Central memory CD4-positive, alpha-beta T cell (primary cell): ENCODE measurements at regions not wholly inside any gene's neighbourhood (a gene's known extent, or its start where the extent isn't known, plus 50 kb on each side); places are given as distances from the start of the nearest gene placed in this dataset.
"Not testable (repeated sequence)": the region's sequence is repeated elsewhere in the genome, so short reads cannot be mapped to it uniquely, and the experiment has no call there.

Experiments used
- DNase-seq: peaks from one replicate; pipeline ENCODE4 v3.0.0; 2022

GRCh38 chr6:166719019-166719418, 92.0 kb upstream of the RPS6KA2 start:
- DNase-seq: no peak

DNA sequence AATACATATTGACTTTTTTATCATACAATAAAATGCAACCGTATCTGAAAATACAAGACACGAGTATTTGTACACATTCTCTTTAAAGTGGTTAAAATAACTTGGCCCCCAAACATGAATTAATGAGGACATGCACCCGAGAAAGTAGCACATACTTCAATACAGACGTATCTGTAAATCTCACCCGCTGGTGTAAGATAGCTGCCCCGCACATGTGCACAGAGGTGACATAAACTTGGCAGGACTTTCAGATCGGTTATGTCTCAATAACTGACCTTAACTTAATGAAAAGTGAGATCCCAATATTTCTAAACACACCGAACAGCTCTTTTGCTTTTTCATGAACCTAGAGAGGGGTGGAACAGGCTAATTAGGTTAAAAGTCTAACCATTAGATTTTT, 91.5 kb upstream of the RPS6KA2 start:
- no peak for DNase-seq

DNA sequence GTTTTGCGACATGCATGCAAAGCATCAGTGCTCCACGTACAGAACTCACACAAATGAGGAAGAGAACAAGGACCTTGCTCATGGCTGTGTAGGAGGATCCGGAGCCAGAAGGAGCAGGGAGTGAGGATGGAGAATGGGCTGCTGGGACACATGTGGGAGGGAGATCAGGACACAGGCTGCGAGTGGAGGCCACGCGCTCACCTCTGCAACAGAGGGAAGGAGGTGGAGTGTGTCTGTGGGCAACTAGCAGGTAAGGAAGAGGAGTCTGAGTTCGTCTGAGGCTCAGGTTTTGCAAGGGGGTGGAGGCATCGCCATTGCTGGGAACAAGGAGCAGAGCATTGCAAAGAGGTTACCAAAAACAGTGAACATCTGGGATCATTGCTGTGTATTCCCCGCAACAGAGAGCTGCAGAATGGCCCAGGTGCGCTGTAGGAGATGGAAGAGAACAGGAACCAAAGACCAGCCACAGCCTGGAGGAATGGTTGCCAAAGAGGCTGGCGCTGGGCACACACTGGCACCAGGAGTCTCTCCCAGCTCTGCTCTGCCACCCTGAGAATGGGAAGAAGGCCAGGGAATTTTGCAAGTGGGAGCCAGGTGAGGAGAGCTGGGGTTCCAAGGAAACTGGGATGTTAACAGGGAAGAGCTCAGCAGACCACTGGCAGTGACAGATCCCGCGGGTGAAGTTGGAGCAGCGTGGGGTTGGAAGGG, 90.0 kb upstream of the RPS6KA2 start:
- no peak for DNase-seq

DNA sequence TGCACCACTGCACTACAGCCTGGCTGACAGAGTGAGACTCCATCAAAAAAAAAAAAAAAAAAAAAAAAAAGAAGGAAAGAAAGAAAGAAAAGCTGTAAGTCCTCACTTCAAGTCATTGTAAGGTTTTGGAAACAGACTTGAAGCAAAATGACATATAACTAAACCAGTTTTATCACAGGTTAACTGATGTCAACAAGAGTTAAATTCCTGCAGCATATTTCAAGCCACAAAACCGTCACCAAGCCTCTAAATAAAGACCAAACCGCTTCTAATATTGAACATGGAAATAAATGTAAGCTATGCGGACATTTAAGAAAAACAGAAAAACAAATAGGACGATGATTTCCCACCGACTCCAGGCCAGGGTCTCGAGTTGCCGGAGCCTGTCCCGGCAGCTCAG, 88.9 kb upstream of the RPS6KA2 start:
- DNase-seq: no peak

GRCh38 chr6:166715065-166715464, 88.0 kb upstream of the RPS6KA2 start:
- DNase-seq: no peak

- no peak for DNase-seq
Measured at GRCh38 chr6:166714581-166714980, 87.5 kb upstream of the RPS6KA2 start.

GRCh38 chr6:166714187-166714510, 87.1 kb upstream of the RPS6KA2 start:
- no peak for DNase-seq

GRCh38 chr6:166713434-166714186, 86.6 kb upstream of the RPS6KA2 start:
- no peak for DNase-seq

DNA sequence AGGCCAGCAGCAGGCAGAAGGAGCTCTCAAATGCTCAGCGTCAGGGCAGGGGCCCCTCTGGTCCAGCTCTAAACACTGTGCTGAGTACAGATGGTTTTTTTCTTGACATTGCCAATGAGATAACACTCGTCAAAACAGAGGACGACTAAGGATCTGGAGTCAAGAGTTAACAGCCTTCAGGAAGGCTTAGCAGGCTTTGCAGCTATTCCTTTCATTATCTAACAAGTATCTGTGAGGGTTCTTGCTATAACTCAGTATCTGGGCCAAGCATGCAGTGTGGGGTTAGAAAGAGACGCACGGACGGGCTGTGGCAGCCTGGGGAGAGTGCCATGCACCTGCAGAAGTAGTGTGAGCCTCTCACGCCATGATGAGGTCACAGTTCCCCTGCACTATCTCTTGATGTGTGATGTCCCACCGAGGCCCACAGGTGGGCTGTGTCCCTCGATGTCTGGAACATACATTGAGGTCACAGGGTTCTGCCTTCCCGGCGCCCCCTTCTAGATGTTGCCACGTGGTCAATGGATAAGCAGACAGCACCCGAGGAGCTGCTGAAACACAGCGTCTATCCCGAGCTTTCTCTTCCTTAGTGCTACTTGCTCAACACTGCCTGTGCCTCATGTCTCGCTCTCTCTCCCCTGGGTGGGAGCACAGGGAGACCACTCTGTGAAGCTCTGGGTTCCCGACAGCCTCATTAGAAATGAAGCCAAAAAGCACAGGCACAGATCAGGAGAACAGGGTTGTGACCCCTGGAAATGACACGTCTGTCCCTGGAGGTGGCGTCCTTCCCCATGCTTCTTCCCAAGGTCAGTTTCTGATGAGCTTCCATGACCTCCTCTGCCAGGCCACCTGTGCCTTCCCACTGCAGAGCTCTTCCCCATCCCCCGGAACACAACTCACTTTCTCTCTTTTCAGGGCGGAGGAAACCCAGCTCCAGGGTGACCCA, 85.5 kb upstream of the RPS6KA2 start:
- DNase-seq: no peak

DNA sequence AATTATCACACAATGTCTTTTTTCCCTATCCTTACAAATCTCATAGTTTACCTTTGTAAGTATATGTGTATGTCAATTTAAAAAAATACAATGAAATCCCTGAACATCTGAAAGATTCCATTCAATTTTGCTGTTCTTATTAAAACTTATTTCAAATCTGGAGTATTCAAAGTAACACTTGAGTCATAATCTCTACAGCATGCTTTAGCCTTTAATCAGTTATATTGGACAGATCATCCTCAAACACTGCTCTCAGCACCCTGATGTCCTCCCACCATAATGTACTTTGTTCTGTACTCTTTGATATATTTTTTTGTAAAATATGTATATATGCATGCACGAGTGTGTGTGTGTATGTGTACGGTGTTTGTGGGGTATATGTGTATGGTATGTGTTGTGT, 83.0 kb upstream of the RPS6KA2 start:
- no peak for DNase-seq

- no peak for DNase-seq
Measured at GRCh38 chr6:166708460-166708859, 81.4 kb upstream of the RPS6KA2 start.

DNA sequence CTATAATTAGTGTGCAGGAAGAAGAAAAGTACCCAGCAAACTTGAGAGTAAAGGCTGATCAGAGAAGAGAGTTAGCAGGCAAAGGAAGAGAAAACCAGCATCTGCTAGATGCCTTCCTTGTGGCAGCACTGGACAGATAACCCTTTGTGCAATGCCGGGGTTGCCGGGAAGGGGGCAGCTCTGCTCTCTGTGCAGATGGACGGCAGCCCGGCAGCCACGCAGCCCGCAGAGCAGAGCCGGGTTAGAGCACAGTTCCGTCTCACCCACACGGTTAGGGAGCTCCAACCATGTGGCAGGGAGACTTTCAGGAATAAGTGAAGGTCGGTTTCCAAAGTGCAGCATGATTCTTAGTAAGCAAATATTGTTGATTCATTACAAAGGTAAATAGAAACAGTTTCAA, 80.0 kb upstream of the RPS6KA2 start:
- no peak for DNase-seq

- no peak for DNase-seq
Measured at GRCh38 chr6:166705069-166705468, 78.0 kb upstream of the RPS6KA2 start.

- DNase-seq: no peak
Measured at GRCh38 chr6:166704171-166704570, 77.1 kb upstream of the RPS6KA2 start.

GRCh38 chr6:166703149-166703710, 76.2 kb upstream of the RPS6KA2 start:
- DNase-seq: no peak

DNA sequence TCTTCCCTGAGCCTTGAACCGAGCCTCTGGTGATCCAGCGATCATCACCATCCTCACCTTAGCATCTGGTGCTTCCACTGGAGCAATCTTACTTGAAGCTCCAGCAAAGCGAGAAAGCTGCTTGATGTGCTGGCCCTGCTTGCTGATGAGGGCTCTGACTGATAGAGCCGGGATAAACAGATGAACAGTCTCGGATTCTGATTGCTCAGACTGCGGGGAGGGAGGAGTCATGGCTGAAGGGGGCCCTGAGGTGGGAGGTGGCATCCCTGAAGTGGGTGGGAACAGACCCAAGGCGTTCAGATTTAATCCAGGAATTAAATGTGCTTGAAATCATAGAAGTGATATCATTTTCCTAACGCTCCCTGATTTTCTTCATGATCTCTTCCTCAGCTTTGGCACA, 74.4 kb upstream of the RPS6KA2 start:
- not testable (repeated sequence) for DNase-seq

GRCh38 chr6:166700871-166701270, 73.8 kb upstream of the RPS6KA2 start:
- DNase-seq: not testable (repeated sequence)

DNA sequence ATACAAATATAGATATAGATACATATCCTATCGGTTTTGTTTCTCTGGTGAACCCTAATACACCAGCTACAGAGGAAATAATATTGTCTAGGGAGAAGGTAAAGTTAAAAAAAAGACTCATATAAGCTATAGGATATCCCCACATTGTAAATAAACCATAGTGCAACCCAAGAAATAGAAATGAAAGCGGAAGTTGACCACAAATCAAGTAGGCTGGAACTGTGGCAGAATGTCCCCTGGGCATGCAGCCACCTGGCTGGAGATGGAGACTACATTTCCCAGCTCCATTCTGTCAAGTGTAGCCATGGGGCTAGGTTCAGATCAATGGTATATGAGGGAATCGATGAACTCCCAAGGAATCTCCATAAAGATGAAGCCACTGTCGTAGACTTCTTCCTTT, 70.1 kb upstream of the RPS6KA2 start:
- no peak for DNase-seq

DNA sequence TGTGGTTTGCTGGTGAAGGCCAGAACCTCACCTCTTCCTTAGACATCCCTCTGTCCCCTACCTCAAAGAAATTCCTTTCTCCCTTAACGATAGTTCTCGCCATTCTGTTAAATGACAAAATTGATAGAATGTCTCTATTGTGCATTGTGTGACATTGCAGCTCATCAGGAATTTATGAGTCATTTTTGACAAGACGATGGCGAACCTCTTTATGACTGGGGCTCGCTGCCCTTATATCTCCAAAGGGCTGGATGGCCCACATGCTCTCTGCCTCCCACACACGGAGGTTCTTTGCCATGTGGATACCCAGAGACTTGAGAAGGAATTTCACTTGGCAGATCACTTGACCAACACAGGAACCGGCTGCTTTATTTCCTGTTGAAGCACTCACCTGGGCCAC, 66.8 kb upstream of the RPS6KA2 start:
- DNase-seq: no peak

GRCh38 chr6:166692723-166693302, 65.8 kb upstream of the RPS6KA2 start:
- no peak for DNase-seq

DNA sequence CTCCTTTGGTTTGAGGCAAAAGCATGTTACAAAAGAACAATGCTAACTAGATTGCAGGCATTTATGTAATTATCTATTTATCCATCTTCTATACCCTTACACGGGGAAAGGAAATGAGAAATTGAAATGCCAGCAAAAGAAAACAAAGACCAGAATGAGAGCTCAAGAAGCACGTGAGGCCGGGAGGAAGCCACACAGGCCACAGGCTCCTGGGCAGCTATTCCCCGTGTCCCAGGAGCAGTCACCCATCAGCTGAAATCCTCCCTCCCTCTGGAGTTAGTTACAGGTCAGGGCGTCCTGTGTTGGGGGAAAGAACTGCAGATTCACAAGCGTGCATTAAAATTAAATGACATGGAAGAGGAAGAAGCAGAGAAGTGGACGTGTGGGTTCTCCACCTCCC, 64.7 kb upstream of the RPS6KA2 start:
- DNase-seq: no peak

- no peak for DNase-seq
Measured at GRCh38 chr6:166691199-166691598, 64.1 kb upstream of the RPS6KA2 start.

DNA sequence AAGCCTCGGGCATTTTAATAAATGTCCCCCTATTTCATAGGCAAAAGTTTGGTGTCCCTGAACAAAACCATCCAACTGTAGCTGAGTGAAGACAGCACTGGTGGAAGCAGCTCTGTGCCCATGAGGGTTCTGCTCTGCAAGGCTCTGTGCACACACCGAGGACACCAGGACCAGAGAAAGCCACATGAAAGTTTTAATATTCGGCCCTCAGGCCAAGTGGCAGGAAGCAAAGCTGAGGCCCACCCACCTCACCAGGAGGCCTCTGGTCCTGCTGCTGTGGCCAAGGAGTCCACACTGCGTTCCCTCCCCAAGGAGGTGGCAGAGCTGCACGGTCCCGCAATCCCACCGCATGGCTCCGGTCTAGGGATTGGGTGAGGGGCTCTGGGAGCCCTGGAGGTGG, 62.6 kb upstream of the RPS6KA2 start:
- no peak for DNase-seq
